K562 (cell line): ENCODE measurements at regions not wholly inside any gene's neighbourhood (a gene's known extent, or its start where the extent isn't known, plus 50 kb on each side); places are given as distances from the start of the nearest gene placed in this dataset.

Experiments
- ATAC-seq: fragments of 200-7000 bp; cut with Tn5 transposase; 3 replicates; pipeline ENCODE4 v1.9.1; 2020; ENCODE audit warnings: moderate library complexity
- BruUV-seq: library from RNA; stranded (reverse); fragments of 400-500 nt; replicated peaks from 2 replicates; lab custom pipeline; 2021; lab: Mats Ljungman, UMichigan
- CTCF ChIA-PET: fragments of 300-600 bp; formaldehyde crosslinking; extraction: SDS; loops from one replicate; lab custom pipeline; 2021; ENCODE audit warnings: low intra/inter-chr PET ratio; lab: Yijun Ruan, JAX
- POLR2A ChIA-PET: fragments of 300-600, 350-650 bp; sonication (Branson Sonifier 250); formaldehyde crosslinking; extraction: SDS; loops from one replicate; lab custom pipeline; 2021; ENCODE audit warnings: antibody characterized with exemption, inconsistent platforms; lab: Yijun Ruan, JAX
- DNase-seq, 4 experiments: peaks; one replicate each; pipeline versions ENCODE4 v3.0.0 to v3.0.0-alpha.2; 2011 to 2018; ENCODE audit warnings: low spot score in 3 of 4, mixed read lengths in 3 of 4; ENCODE audit errors: extremely low read depth in 1 of 4
- FAIRE-seq: peaks from 2 replicates; lab custom pipeline; 2011; peaks lifted over from hg19 to GRCh38; lab: Jason Lieb, UNC
- H2AFZ ChIP-seq: 2 replicates; pipeline ENCODE4 v1.6.0; 2011; ENCODE audit warnings: low read depth, low read length, control low read depth, inconsistent platforms
- H3K27ac ChIP-seq: fragments of 200-600 bp; 3 replicates; pipeline ENCODE4 v1.8.0; 2011; ENCODE audit warnings: low read depth, mild to moderate bottlenecking, control low read depth, inconsistent platforms, low read length, moderate library complexity, mixed read lengths; ENCODE audit errors: extremely low read depth
- H3K27me3 ChIP-seq, 2 experiments: fragments of 300-600 bp in 1 of 2; 2 replicates in 1 of 2; 3 replicates in 1 of 2; pipeline versions ENCODE4 v1.6.0 to v1.8.0; 2011; ENCODE audit warnings: inconsistent platforms in 2 of 2, low read length in 2 of 2, mild to moderate bottlenecking in 1 of 2, mixed read lengths in 1 of 2, moderate library complexity in 1 of 2; ENCODE audit not compliant: control insufficient read depth in 2 of 2, insufficient read depth in 2 of 2
- H3K36me3 ChIP-seq: fragments of 300-600 bp; 3 replicates; pipeline ENCODE4 v1.8.0; 2011; ENCODE audit warnings: mild to moderate bottlenecking, low read length, inconsistent platforms; ENCODE audit not compliant: control insufficient read depth, insufficient read depth
- H3K4me1 ChIP-seq, 2 experiments: fragments of 200-600 bp in 1 of 2; replicated peaks in 1 of 2; 2 replicates in 1 of 2; 3 replicates in 1 of 2; pipeline versions ENCODE4 v1.5.1 to v1.8.0; 2011; ENCODE audit warnings: inconsistent platforms in 2 of 2, low read length in 2 of 2, mild to moderate bottlenecking in 1 of 2, mixed read lengths in 1 of 2, moderate library complexity in 1 of 2; ENCODE audit not compliant: control insufficient read depth in 2 of 2, insufficient read depth in 2 of 2
- H3K4me2 ChIP-seq: 2 replicates; pipeline ENCODE4 v1.6.1; 2011; ENCODE audit warnings: low read length, control low read depth, inconsistent platforms, mixed read lengths; ENCODE audit not compliant: insufficient read depth
- H3K4me3 ChIP-seq: fragments of 200-600 bp; sonication (generic), shearing (Covaris generic); 2 replicates; pipeline ENCODE4 v1.5.1; 2016; ENCODE audit warnings: control low read depth, inconsistent platforms
- H3K79me2 ChIP-seq: fragments of 200-600 bp; 3 replicates; pipeline ENCODE4 v1.8.0; 2011; ENCODE audit warnings: low read length, inconsistent platforms; ENCODE audit not compliant: control insufficient read depth, insufficient read depth
- H3K9ac ChIP-seq, 2 experiments: 2 replicates each; pipeline versions ENCODE4 v1.6.0 to v1.6.1; 2011; ENCODE audit warnings: low read depth in 2 of 2, low read length in 2 of 2, control low read depth in 1 of 2, inconsistent platforms in 1 of 2, mild to moderate bottlenecking in 1 of 2, mixed read lengths in 1 of 2; ENCODE audit not compliant: insufficient read depth in 1 of 2
- H3K9me1 ChIP-seq: one replicate; pipeline ENCODE4 v1.6.0; 2011; ENCODE audit warnings: inconsistent platforms, mild to moderate bottlenecking, low read length, moderate library complexity; ENCODE audit not compliant: control insufficient read depth, insufficient read depth
- H3K9me3 ChIP-seq: replicated peaks from 2 replicates; pipeline ENCODE4 v1.5.1; 2011; ENCODE audit warnings: low read depth, low read length, inconsistent platforms; ENCODE audit not compliant: control insufficient read depth, insufficient read depth
- H4K20me1 ChIP-seq: replicated peaks from 2 replicates; pipeline ENCODE4 v1.6.1; 2011; ENCODE audit warnings: low read length, inconsistent platforms, mixed read lengths; ENCODE audit not compliant: control insufficient read depth, insufficient read depth
- ILK ChIP-seq: fragments of 450-650 bp; IDR thresholded peaks from 2 replicates; pipeline ENCODE4 v1.6.1; 2016; ENCODE audit warnings: missing genetic modification characterization, low read depth, mild to moderate bottlenecking, missing compliant biosample characterization, moderate library complexity, borderline replicate concordance
- KLF13 ChIP-seq: fragments of 450-650 bp; IDR thresholded peaks from 2 replicates; pipeline ENCODE4 v1.6.1; 2016; ENCODE audit warnings: missing genetic modification characterization, low read depth, mild to moderate bottlenecking, missing compliant biosample characterization, moderate library complexity, borderline replicate concordance
- NCOA2 ChIP-seq, 2 experiments: fragments of 450-650 bp; IDR thresholded peaks; 2 replicates each; pipeline ENCODE4 v1.6.1; 2018; ENCODE audit warnings: mild to moderate bottlenecking in 2 of 2, moderate library complexity in 1 of 2; ENCODE audit not compliant: partially characterized antibody in 2 of 2
- NR1H2 ChIP-seq: sonication (generic); formaldehyde crosslinking; IDR thresholded peaks from 2 replicates; pipeline ENCODE4 v1.4.0; 2020; ENCODE audit warnings: mild to moderate bottlenecking, missing genetic modification reagents
- SIN3A ChIP-seq, 2 experiments: fragments of 150-350 bp in 1 of 2; IDR thresholded peaks; 2 replicates each; pipeline ENCODE4 v1.6.1; 2011 to 2016; ENCODE audit warnings: borderline replicate concordance in 2 of 2, low read depth in 2 of 2, low read length in 2 of 2, mild to moderate bottlenecking in 2 of 2, moderate library complexity in 2 of 2; ENCODE audit not compliant: control insufficient read depth in 1 of 2
- ZNF274 ChIP-seq: IDR thresholded peaks from 2 replicates; pipeline ENCODE4 v1.6.1; 2011; ENCODE audit warnings: low read depth, mild to moderate bottlenecking, low read length, moderate library complexity, borderline replicate concordance
- WGBS: fragments of 100-300 bp; shearing (Covaris generic); methylation state at CpG from one replicate; pipeline ENCODE4 v1.1.6; 2016; ENCODE audit warnings: low coverage, mixed read lengths; ENCODE audit not compliant: insufficient coverage; ENCODE audit errors: missing lambda C conversion rate; 5-methylcytosine and 5-hydroxymethylcytosine counted together
- in situ Hi-C: fragments of 300-500 bp; cut with MboI; formaldehyde crosslinking; loops from 4 replicates; pipeline ENCODE4 v1.15.0; 2018; ENCODE audit warnings: inconsistent platforms, mixed read lengths
- intact Hi-C: fragments of 100-400 bp; cut with micrococcal nuclease; formaldehyde crosslinking; loops from 2 replicates; pipeline ENCODE4 v1.14.2; 2022

- Histone ChIP-seq H3K36me3 (no peaks in the 10 kb centered on the region), H3K27me3 (peaks cover 0 to 2% of the 10 kb centered on the region in 2 experiments; a peak in 1 of 5 replicates), H3K4me1 (no peaks in the 10 kb centered on the region), H3K9me1 (no peaks in the 10 kb centered on the region), H3K27ac (no peak overlapping the region), H3K4me3 (no peak overlapping the region), H3K79me2 (no peaks in the 10 kb centered on the region), H3K9me3 (no peaks in the 10 kb centered on the region), H4K20me1 (no peaks in the 10 kb centered on the region), H3K4me2 (no peak overlapping the region), H2AFZ (no peak overlapping the region), H3K9ac (no peak overlapping the region)
- 7% methylated on average over 2 of the region's 2 CpGs for WGBS
- DNase-seq: no peak
- ATAC-seq: no peak
- no peak for FAIRE-seq
- TF ChIP-seq NCOA2 (IDR thresholded peaks at IDR 0.05; ENCODE audit: partially characterized antibody in 2 of 2) (no peak), NR1H2 (CRISPR knock-in tag) (no peak), ILK (tag) (no peak), SIN3A (IDR thresholded peaks at IDR 0.05; ENCODE audit: borderline replicate concordance in 2 of 2, control insufficient read depth in 1 of 2, low read depth in 2 of 2, low read length in 2 of 2) (no peak), ZNF274 (no peak), KLF13 (tag) (no peak)
- no TSS peak for BruUV-seq
- CTCF ChIA-PET: no interaction called here
- intact Hi-C loops (no loop called here), in situ Hi-C loops (no loop called here)
- POLR2A ChIA-PET: no interaction called here
Measured at GRCh38 chr17:33709881-33710280, 416.8 kb upstream of the ASIC2 start.
